ENCODE measurements at regions not wholly inside any gene's neighbourhood (a gene's known extent, or its start where the extent isn't known, plus 50 kb on each side); places are given as distances from the start of the nearest gene placed in this dataset.

DNA sequence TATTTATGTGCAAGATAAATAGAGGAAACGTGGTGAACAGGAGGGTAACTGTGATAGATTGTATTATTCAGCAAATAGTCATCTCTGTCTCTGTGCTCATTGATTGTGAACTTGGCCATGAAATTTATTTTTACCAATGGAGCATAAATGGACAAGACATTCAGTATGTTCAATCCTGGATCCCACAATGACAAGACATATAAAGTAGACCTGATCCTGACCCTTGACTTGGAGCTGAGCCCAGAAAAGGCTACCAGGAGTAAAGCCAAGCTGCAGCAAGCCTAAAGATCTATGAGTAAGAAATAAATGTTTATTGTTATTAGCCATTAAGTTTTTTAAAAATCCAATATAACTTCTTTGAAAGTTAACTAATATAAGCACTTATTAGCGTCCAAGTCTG, 531.2 kb downstream of the PIK3C3 start:
- intact Hi-C loops (cut with DNase I): no loop called here
- TF ChIP-seq, protein P1, sequence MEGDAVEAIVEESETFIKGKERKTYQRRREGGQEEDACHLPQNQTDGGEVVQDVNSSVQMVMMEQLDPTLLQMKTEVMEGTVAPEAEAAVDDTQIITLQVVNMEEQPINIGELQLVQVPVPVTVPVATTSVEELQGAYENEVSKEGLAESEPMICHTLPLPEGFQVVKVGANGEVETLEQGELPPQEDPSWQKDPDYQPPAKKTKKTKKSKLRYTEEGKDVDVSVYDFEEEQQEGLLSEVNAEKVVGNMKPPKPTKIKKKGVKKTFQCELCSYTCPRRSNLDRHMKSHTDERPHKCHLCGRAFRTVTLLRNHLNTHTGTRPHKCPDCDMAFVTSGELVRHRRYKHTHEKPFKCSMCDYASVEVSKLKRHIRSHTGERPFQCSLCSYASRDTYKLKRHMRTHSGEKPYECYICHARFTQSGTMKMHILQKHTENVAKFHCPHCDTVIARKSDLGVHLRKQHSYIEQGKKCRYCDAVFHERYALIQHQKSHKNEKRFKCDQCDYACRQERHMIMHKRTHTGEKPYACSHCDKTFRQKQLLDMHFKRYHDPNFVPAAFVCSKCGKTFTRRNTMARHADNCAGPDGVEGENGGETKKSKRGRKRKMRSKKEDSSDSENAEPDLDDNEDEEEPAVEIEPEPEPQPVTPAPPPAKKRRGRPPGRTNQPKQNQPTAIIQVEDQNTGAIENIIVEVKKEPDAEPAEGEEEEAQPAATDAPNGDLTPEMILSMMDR (IDR thresholded peaks at IDR 0.05): no peak
- no peak for DNase-seq
- Histone ChIP-seq H3K36me3 (ENCODE audit: insufficient read depth in 1 of 2, low read depth in 1 of 2) (no peaks in the 10 kb centered on the region), H3K9me3 (no peaks in the 10 kb centered on the region), H3K4me1 (no peaks in the 10 kb centered on the region), H3K4me3 (no peak overlapping the region), H3K27ac (no peak overlapping the region), H3K27me3 (ENCODE audit: insufficient read depth in 3 of 3, low read length in 2 of 3) (no peaks in the 10 kb centered on the region)
- 59 to 69% (median 65%) methylated on average over 2 of the region's 2 CpGs for WGBS, 3 donors
- no peak for ATAC-seq

DNA sequence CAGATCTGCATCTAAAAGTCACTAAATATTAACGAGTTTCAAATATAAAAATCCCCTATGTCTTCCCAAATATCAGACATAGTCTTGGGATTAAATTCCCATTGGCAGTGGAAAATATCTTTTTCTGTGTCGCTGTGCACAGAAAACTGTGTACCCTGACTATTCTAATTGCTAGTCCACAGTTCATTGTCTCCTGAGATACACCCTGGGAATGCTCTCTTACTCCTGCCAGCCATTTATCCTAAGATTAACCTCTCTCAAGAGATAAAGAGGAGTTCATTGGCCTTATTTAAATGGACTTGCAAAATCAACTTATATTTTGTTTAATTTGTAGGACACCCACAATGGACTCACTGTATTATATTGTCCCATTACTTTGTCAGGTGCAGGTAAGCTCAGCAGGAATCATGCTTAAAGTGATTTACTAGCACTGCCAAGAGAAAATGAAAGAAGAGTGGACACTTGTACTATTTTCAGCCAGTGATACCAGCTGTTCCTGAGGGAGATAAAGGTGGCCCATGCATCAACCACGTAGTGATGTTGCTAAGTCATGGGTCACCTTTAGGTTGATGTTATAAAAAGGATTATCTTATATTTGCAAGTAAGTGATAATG, 553.8 kb downstream of the PIK3C3 start:
- no peak overlapping the region for H3K27ac ChIP-seq
- H3K27me3 ChIP-seq (ENCODE audit: insufficient read depth in 3 of 3, low read length in 2 of 3): no peaks in the 10 kb centered on the region
- H3K4me3 ChIP-seq: no peak overlapping the region
- H3K36me3 ChIP-seq (ENCODE audit: insufficient read depth in 1 of 2, low read depth in 1 of 2): no peaks in the 10 kb centered on the region
- H3K4me1 ChIP-seq: no peaks in the 10 kb centered on the region
- intact Hi-C loops (cut with DNase I): no loop called here
- H3K9me3 ChIP-seq: no peaks in the 10 kb centered on the region
- WGBS, 3 donors: 70 to 76% (median 76%) methylated on average over 3 of the region's 3 CpGs
- no peak for ATAC-seq
- no peak for DNase-seq
- TF ChIP-seq, protein P1 (IDR thresholded peaks at IDR 0.05): no peak

DNA sequence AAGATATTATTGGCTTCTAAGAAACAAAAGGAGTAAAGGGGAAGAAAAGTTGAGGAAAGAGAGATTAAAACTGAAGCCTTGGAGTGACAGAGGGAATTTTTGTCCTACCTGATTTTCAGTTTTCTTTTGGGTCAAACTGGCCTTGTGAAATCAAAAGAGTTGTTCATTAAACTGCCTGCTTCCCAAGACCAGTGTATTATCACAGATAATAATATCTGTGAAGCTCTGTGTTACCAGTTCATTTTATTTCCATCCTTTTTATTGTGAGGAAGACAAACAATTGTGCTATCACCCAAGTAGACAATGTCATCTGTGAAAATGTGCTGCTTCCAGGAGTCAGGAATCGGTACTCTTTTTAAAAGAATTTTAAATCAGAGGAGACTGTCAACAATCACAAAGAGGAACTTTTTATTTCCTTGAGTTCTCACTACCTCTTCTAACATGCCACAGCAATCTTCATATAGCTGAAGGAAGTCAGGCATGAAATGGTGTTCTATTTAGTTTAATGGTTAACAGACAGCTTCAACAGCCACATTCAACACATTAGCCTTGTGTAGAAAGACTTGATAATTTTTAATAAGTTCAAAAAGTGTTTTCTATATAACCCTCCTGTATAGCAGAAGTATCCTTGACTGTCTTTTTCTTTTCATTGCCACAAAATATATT, 554.8 kb downstream of the PIK3C3 start:
- TF ChIP-seq, protein P1 (IDR thresholded peaks at IDR 0.05): no peak
- Histone ChIP-seq H3K4me3 (no peak overlapping the region), H3K4me1 (no peaks in the 10 kb centered on the region), H3K36me3 (ENCODE audit: insufficient read depth in 1 of 2, low read depth in 1 of 2) (no peaks in the 10 kb centered on the region), H3K9me3 (no peaks in the 10 kb centered on the region), H3K27ac (no peak overlapping the region), H3K27me3 (ENCODE audit: insufficient read depth in 3 of 3, low read length in 2 of 3) (no peaks in the 10 kb centered on the region)
- WGBS, 3 donors: 82 to 97% (median 83%) methylated on average over 1 of the region's 1 CpG
- DNase-seq: no peak
- intact Hi-C loops (cut with DNase I): no loop called here
- ATAC-seq: no peak

DNA sequence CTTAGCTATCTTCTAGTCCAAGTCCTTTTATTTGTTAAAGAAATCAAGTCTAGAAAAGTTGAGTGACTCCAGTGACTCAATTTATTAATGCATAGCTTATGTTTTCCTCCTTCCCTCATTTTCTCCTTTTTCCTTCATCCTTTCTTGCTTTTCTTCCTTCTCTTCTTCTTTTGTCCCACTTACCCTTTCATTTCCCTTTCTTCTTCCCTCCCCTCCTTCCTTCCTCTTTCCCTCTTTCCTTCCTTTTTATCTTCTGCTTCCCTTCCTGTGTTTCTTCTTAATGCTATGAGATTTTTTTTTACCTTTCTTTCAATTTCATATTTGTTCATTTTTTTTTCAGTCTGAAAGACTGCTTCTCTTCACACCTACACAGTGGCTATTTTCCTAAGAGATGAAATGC, 555.5 kb downstream of the PIK3C3 start:
- Histone ChIP-seq H3K9me3 (no peaks in the 10 kb centered on the region), H3K4me1 (no peaks in the 10 kb centered on the region), H3K4me3 (no peak overlapping the region), H3K27ac (no peak overlapping the region), H3K27me3 (ENCODE audit: insufficient read depth in 3 of 3, low read length in 2 of 3) (no peaks in the 10 kb centered on the region), H3K36me3 (ENCODE audit: insufficient read depth in 1 of 2, low read depth in 1 of 2) (no peaks in the 10 kb centered on the region)
- intact Hi-C loops (cut with DNase I): no loop called here
- DNase-seq (no peak), ATAC-seq (no peak)
- TF ChIP-seq, protein P1 (IDR thresholded peaks at IDR 0.05): no peak

DNA sequence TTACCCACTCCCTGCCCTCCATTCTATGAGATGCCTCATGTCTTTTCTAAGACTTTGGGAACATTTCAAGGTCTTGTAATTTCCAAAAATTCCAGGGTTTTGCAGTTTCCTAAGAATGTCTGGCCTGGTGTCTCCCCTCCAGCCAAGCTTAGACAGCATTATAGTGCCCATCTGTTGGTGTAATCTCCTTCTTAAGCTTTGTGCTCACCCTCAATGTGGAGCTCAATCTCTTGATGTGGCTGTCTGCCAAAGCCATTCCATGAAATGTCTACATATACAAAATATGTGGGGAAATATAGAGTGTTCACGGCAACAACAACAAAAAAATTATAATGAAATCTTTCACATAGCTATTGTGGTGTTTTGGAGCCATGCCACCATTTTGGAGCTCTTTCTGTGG, 558.4 kb downstream of the PIK3C3 start:
- H3K4me1 ChIP-seq: no peaks in the 10 kb centered on the region
- no peak for DNase-seq
- no peak overlapping the region for H3K27ac ChIP-seq
- TF ChIP-seq, protein P1 (IDR thresholded peaks at IDR 0.05): no peak
- ATAC-seq: no peak
- no peaks in the 10 kb centered on the region for H3K9me3 ChIP-seq
- 36 to 48% (median 44%) methylated on average over 1 of the region's 1 CpG for WGBS, 3 donors
- H3K4me3 ChIP-seq: no peak overlapping the region
- no peaks in the 10 kb centered on the region for H3K36me3 ChIP-seq (ENCODE audit: insufficient read depth in 1 of 2, low read depth in 1 of 2)
- intact Hi-C loops (cut with DNase I): no loop called here
- H3K27me3 ChIP-seq (ENCODE audit: insufficient read depth in 3 of 3, low read length in 2 of 3): no peaks in the 10 kb centered on the region

Measured in psoas muscle (tissue), 7 donors.